HG02763 (cell line): ENCODE measurements at regions not wholly inside any gene's neighbourhood (a gene's known extent, or its start where the extent isn't known, plus 50 kb on each side); places are given as distances from the start of the nearest gene placed in this dataset.
"Not testable (repeated sequence)": the region's sequence is repeated elsewhere in the genome, so short reads cannot be mapped to it uniquely, and the experiment has no call there.

Experiments used
- ATAC-seq: cut with Tn5 transposase; IDR thresholded peaks from one replicate; pipeline ENCODE4 v1.9.1; 2021; ENCODE audit warnings: mild to moderate bottlenecking, moderate library complexity; ENCODE audit not compliant: unreplicated experiment

GRCh38 chr3:144773350-144773749 lies 801.7 kb downstream of the DIPK2A start:
- no peak for ATAC-seq

GRCh38 chr3:144774897-144775296 lies 803.3 kb downstream of the DIPK2A start:
- no peak for ATAC-seq

GRCh38 chr3:144775551-144775950 lies 803.9 kb downstream of the DIPK2A start:
- ATAC-seq: no peak

- ATAC-seq: no peak
Observed at GRCh38 chr3:144777906-144778305, 806.3 kb downstream of the DIPK2A start.

GRCh38 chr3:144791034-144791433 lies 819.4 kb downstream of the DIPK2A start:
- no peak for ATAC-seq

GRCh38 chr3:144801890-144802289 lies 830.3 kb downstream of the DIPK2A start:
- no peak for ATAC-seq

- no peak for ATAC-seq
Observed at GRCh38 chr3:144809380-144809779, 837.8 kb downstream of the DIPK2A start.

GRCh38 chr3:144810160-144810559 lies 838.5 kb downstream of the DIPK2A start:
- no peak for ATAC-seq

- no peak for ATAC-seq
Observed at GRCh38 chr3:144815655-144816054, 844.0 kb downstream of the DIPK2A start.

GRCh38 chr3:144816323-144816722 lies 844.7 kb downstream of the DIPK2A start:
- no peak for ATAC-seq

- ATAC-seq: no peak
Observed at GRCh38 chr3:144818973-144819372, 847.4 kb downstream of the DIPK2A start.

- ATAC-seq: not testable (repeated sequence)
Observed at GRCh38 chr3:144820232-144820631, 848.6 kb downstream of the DIPK2A start.

- no peak for ATAC-seq
Observed at GRCh38 chr3:144820726-144821125, 849.1 kb downstream of the DIPK2A start.

- ATAC-seq: no peak
Observed at GRCh38 chr3:144821583-144821982, 850.0 kb downstream of the DIPK2A start.

- ATAC-seq: no peak
Observed at GRCh38 chr3:144822671-144823070, 851.0 kb downstream of the DIPK2A start.

- no peak for ATAC-seq
Observed at GRCh38 chr3:144831955-144832716, 860.5 kb downstream of the DIPK2A start.

- ATAC-seq: no peak
Observed at GRCh38 chr3:144839991-144840390, 868.4 kb downstream of the DIPK2A start.

- no peak for ATAC-seq
Observed at GRCh38 chr3:144840866-144841265, 869.2 kb downstream of the DIPK2A start.

- no peak for ATAC-seq
Observed at GRCh38 chr3:144843099-144843498, 871.5 kb downstream of the DIPK2A start.

GRCh38 chr3:144852999-144853398 lies 881.4 kb downstream of the DIPK2A start:
- no peak for ATAC-seq

GRCh38 chr3:144854020-144854419 lies 882.4 kb downstream of the DIPK2A start:
- not testable (repeated sequence) for ATAC-seq

- ATAC-seq: no peak
Observed at GRCh38 chr3:144859161-144859560, 887.5 kb downstream of the DIPK2A start.

- no peak for ATAC-seq
Observed at GRCh38 chr3:144864646-144865045, 893.0 kb downstream of the DIPK2A start.
